ENCODE measurements at regions not wholly inside any gene's neighbourhood (a gene's known extent, or its start where the extent isn't known, plus 50 kb on each side); places are given as distances from the start of the nearest gene placed in this dataset.
"Not testable (repeated sequence)": the region's sequence is repeated elsewhere in the genome, so short reads cannot be mapped to it uniquely, and the experiment has no call there.

DNA sequence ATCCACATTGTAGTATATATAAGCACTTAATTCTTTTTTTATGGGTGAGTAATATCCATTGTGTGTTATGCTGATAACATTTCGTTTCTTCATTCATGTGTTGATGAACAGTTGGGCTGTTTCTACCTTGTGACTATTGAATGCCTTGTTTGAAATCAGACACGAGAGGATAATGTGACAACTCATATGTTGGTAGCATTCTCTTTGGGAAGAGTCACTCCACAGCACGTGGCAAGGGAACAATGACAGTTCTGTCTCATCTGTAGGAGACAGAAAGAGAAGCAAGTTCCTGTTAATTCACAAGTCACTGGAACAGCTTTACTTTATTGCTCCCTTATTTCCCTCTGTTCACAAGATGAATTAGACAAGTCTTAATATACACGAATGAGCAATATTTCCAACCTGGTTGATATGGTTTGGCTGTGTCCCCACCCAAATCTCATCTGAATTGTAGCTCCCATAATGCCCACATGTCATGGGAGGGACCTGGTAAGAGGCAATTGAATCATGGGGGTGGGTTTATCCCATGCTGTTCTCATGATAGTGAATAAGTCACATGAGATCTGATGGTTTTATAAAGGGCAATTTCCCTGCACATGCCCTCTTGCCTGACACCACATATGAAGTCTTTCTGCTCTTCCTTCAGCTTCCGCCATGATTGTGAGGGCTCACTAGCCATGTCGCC is 125.3 kb downstream of the SEC23IP start:
- no peaks in the 10 kb centered on the region for H3K4me1 ChIP-seq (ENCODE audit: control insufficient read depth, insufficient read depth, low read length)
- peaks cover 5% of the 10 kb centered on the region for H3K27me3 ChIP-seq (ENCODE audit: control insufficient read depth, insufficient read depth, low read length)
- H3K4me2 ChIP-seq (ENCODE audit: low read length): no peak overlapping the region
- H3K9ac ChIP-seq (ENCODE audit: low read depth, low read length): no peak overlapping the region
- no peaks in the 10 kb centered on the region for H3K9me3 ChIP-seq (replicated peaks; ENCODE audit: low read length)
- no peak overlapping the region for H3K4me3 ChIP-seq (ENCODE audit: low read length)
- H3K36me3 ChIP-seq (ENCODE audit: insufficient read depth, low read length): no peaks in the 10 kb centered on the region

DNA sequence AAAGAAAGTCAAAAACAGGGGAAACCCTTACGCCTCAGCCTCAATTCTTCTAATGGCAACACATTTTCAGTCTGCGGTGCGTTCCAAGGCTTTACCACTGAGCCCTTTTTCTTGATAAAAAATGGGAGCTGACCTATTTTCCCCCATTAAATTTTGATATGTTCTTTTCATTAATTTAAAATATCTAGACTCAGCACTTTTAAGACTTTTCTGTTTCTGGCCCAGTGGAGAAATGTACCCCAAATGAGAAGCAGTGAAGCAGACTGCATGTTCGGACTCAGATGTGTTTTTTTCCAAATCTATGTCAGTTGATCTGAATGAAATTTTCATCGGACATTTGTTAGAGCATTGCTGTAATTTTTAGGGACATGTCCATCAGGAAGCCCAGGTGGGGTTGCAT is 126.2 kb downstream of the SEC23IP start:
- no peaks in the 10 kb centered on the region for H3K36me3 ChIP-seq (ENCODE audit: insufficient read depth, low read length)
- H3K4me3 ChIP-seq (ENCODE audit: low read length): no peak overlapping the region
- H3K27me3 ChIP-seq (ENCODE audit: control insufficient read depth, insufficient read depth, low read length): peaks cover 3% of the 10 kb centered on the region
- H3K9me3 ChIP-seq (replicated peaks; ENCODE audit: low read length): no peaks in the 10 kb centered on the region
- H3K4me1 ChIP-seq (ENCODE audit: control insufficient read depth, insufficient read depth, low read length): no peaks in the 10 kb centered on the region
- H3K4me2 ChIP-seq (ENCODE audit: low read length): no peak overlapping the region
- no peak overlapping the region for H3K9ac ChIP-seq (ENCODE audit: low read depth, low read length)

DNA sequence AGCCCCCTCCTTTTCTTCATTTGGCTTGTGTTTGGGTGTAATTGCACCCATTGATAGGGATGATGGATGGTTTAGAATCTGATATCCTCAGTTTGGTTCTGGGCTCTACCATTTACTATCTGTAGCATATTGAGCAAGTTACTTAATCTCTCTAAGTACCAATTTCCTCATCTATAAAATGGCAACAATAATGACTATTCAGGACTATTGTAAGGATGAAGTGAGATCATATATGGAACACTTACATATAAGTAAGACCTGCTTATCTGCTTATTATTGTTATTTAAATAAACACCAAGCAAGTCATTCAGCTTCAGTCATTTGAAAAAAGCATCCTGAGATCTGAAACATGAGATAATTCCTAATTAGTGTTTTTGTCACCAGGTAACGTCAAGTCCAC is 127.0 kb downstream of the SEC23IP start:
- Histone ChIP-seq H3K27me3 (ENCODE audit: control insufficient read depth, insufficient read depth, low read length) (peaks cover 2% of the 10 kb centered on the region), H3K36me3 (ENCODE audit: insufficient read depth, low read length) (no peaks in the 10 kb centered on the region), H3K4me2 (ENCODE audit: low read length) (no peak overlapping the region), H3K4me1 (ENCODE audit: control insufficient read depth, insufficient read depth, low read length) (no peaks in the 10 kb centered on the region), H3K4me3 (ENCODE audit: low read length) (no peak overlapping the region), H3K9me3 (replicated peaks; ENCODE audit: low read length) (no peaks in the 10 kb centered on the region), H3K9ac (ENCODE audit: low read depth, low read length) (no peak overlapping the region)

DNA sequence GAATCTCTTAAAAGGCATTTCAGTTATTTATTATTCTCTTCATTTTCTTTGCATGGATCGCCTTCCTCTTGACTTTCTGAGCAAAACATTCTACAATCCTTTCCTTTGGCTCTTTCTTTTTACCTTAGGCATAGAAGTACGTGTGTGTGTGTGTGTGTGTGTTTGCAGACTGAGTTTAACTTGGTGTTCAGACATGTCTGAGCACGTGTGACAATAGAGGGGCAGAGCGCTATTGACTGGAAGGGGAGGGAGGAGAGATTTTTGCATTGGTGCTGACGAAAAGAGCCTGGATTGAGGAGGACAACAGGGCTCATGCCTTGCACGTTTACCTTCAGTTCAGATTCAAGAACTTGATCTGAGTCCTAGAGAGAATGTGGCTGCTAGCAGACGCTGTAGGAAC is 129.8 kb downstream of the SEC23IP start:
- Histone ChIP-seq H3K36me3 (ENCODE audit: insufficient read depth, low read length) (no peaks in the 10 kb centered on the region), H3K27me3 (ENCODE audit: control insufficient read depth, insufficient read depth, low read length) (no peaks in the 10 kb centered on the region), H3K4me3 (ENCODE audit: low read length) (no peak overlapping the region), H3K9me3 (replicated peaks; ENCODE audit: low read length) (no peaks in the 10 kb centered on the region), H3K4me1 (ENCODE audit: control insufficient read depth, insufficient read depth, low read length) (no peaks in the 10 kb centered on the region), H3K4me2 (ENCODE audit: low read length) (no peak overlapping the region), H3K9ac (ENCODE audit: low read depth, low read length) (no peak overlapping the region)

DNA sequence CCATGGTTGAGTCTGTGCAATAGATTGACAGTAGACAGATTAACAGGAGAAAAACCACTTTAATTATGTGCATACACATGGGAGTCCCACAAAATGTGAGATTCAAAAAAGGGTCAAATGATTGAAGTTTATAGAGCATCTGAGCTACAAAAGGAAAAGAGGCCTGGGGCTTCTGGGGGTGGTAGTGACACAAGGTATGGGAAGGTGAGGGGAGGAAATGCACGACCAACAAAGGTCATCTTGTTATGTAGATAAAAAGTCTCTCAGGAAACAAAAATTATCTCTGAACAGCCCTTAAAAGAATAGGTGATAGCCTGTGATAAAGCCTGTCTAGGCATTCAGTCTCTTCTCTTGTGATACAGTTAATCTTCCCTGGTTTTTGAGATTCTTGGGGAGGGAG is 141.7 kb downstream of the SEC23IP start:
- no peaks in the 10 kb centered on the region for H3K4me1 ChIP-seq (ENCODE audit: control insufficient read depth, insufficient read depth, low read length)
- no peak overlapping the region for H3K9ac ChIP-seq (ENCODE audit: low read depth, low read length)
- H3K4me3 ChIP-seq (ENCODE audit: low read length): no peak overlapping the region
- H3K4me2 ChIP-seq (ENCODE audit: low read length): no peak overlapping the region
- H3K27me3 ChIP-seq (ENCODE audit: control insufficient read depth, insufficient read depth, low read length): no peaks in the 10 kb centered on the region
- H3K36me3 ChIP-seq (ENCODE audit: insufficient read depth, low read length): no peaks in the 10 kb centered on the region
- H3K9me3 ChIP-seq (replicated peaks; ENCODE audit: low read length): no peaks in the 10 kb centered on the region

DNA sequence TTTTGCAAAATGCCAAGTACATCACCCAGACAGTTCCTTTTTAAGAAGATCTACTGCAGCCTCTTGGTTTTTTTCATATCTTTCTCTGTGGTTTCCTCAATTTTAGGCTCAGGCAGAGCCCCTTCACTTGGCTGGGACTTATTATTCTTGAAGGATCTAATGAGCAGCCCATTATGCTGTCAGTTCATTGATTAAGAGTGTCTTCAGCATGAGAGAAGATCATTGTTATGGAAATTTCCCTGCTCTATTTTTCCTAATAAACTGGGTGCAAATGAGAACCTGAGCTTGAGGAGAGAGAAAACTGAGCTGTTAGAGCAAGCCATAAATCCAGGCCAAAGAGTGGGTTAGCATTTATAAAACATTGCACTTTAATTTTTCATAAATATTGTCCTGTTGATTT is 146.5 kb downstream of the SEC23IP start:
- no peak overlapping the region for H3K9ac ChIP-seq (ENCODE audit: low read depth, low read length)
- H3K36me3 ChIP-seq (ENCODE audit: insufficient read depth, low read length): no peaks in the 10 kb centered on the region
- no peaks in the 10 kb centered on the region for H3K4me1 ChIP-seq (ENCODE audit: control insufficient read depth, insufficient read depth, low read length)
- H3K4me2 ChIP-seq (ENCODE audit: low read length): no peak overlapping the region
- H3K4me3 ChIP-seq (ENCODE audit: low read length): no peak overlapping the region
- no peaks in the 10 kb centered on the region for H3K9me3 ChIP-seq (replicated peaks; ENCODE audit: low read length)
- no peaks in the 10 kb centered on the region for H3K27me3 ChIP-seq (ENCODE audit: control insufficient read depth, insufficient read depth, low read length)

DNA sequence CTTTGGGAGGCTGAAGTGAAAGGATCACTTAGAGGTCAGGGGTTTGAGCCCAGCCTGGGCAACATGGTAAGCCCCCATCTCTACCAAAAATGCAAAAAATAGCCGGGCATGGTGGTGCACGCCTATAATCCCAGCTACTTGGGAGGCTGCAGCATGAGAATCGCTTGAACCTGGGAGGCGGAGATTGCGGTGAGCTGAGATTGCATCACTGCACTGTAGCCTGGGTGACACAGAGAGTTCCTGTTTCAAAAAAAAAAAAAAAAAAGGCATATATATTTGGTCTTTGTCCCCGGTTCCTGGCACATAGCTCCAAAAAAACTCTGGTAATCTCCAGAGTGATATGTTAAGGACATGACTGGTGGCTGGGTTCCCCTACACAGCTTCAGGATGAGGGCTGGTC is 147.3 kb downstream of the SEC23IP start:
- no peaks in the 10 kb centered on the region for H3K36me3 ChIP-seq (ENCODE audit: insufficient read depth, low read length)
- H3K4me2 ChIP-seq (ENCODE audit: low read length): no peak overlapping the region
- H3K4me3 ChIP-seq (ENCODE audit: low read length): no peak overlapping the region
- H3K4me1 ChIP-seq (ENCODE audit: control insufficient read depth, insufficient read depth, low read length): no peaks in the 10 kb centered on the region
- no peaks in the 10 kb centered on the region for H3K9me3 ChIP-seq (replicated peaks; ENCODE audit: low read length)
- no peaks in the 10 kb centered on the region for H3K27me3 ChIP-seq (ENCODE audit: control insufficient read depth, insufficient read depth, low read length)
- H3K9ac ChIP-seq (ENCODE audit: low read depth, low read length): no peak overlapping the region

DNA sequence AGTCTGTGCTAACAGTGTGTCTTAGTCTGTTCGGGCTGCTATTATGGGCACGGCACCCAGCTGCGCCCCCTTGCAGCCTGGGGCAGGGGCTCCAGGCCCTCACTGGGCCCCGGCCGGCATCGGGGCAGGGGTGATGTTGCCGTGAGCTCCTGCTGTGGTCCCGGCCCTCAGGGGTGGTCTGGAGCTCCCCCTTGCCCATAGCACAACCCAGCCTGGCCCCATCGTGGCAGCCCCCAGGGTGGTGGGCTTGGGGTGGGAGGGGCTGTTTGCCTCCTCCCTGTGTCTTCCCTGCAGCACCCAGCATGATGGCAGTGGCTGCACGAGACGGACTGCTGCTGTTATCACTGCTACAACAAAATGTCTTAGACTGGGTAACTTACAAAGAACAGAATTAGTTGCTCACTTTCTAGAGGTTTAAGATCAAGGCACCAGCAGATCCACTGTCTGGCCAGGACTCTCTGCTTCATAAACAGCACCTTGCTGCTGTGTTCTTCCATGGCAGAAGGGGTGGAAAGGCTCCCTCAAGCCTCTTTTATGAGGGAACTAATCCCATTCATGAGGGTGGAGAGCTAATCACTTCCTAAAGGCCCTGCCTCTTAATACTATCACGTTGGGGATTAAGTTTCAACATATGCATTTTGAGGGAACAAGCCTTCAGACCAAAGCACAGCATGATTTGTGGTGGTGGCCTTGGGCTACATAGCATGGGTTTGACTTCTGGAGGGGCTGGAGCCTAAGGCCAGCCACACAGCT is 149.5 kb downstream of the SEC23IP start:
- Histone ChIP-seq H3K4me3 (ENCODE audit: low read length) (no peak overlapping the region), H3K36me3 (ENCODE audit: insufficient read depth, low read length) (no peaks in the 10 kb centered on the region), H3K9ac (ENCODE audit: low read depth, low read length) (no peak overlapping the region), H3K9me3 (replicated peaks; ENCODE audit: low read length) (no peaks in the 10 kb centered on the region), H3K27me3 (ENCODE audit: control insufficient read depth, insufficient read depth, low read length) (no peaks in the 10 kb centered on the region), H3K4me2 (ENCODE audit: low read length) (no peak overlapping the region), H3K4me1 (ENCODE audit: control insufficient read depth, insufficient read depth, low read length) (no peaks in the 10 kb centered on the region)

DNA sequence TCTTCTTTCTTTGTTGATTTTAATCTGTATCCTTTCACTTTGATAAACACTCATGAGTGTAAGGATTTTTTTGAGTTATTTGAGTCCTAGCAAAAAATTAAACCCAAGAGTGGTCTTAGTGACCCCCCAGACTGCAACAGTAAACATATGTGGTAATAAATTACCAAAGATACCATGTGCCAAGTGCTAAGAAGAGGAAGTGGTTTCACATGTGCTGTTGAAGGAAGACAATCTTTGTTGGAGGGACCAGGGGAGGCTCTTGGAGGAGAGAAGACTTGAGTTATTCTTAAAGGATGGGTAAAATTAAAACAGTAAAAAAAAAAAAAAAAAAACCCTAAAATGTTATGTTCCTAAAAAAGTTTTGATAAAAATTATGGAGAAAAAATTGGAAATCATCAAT is 150.2 kb downstream of the SEC23IP start:
- Histone ChIP-seq H3K9me3 (replicated peaks; ENCODE audit: low read length) (no peaks in the 10 kb centered on the region), H3K9ac (ENCODE audit: low read depth, low read length) (no peak overlapping the region), H3K36me3 (ENCODE audit: insufficient read depth, low read length) (no peaks in the 10 kb centered on the region), H3K27me3 (ENCODE audit: control insufficient read depth, insufficient read depth, low read length) (no peaks in the 10 kb centered on the region), H3K4me2 (ENCODE audit: low read length) (no peak overlapping the region), H3K4me3 (ENCODE audit: low read length) (no peak overlapping the region), H3K4me1 (ENCODE audit: control insufficient read depth, insufficient read depth, low read length) (no peaks in the 10 kb centered on the region)

DNA sequence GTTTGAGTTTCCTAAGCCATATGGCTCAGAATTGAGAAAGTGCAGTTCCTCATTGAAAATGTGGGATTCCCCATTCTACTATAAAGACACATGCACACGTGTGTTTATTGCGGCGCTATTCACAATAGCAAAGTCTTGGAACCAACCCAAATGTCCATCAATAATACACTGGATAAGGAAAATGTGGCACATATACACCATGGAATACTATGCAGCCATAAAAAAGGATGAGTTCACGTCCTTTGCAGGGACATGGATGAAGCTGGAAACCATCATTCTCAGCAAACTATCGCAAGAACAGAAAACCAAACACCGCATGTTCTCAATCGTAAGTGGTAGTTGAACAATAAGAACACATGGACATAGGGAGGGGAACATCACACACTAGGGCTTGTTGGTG is 154.8 kb downstream of the SEC23IP start:
- H3K4me3 ChIP-seq (ENCODE audit: low read length): not testable (repeated sequence)

DNA sequence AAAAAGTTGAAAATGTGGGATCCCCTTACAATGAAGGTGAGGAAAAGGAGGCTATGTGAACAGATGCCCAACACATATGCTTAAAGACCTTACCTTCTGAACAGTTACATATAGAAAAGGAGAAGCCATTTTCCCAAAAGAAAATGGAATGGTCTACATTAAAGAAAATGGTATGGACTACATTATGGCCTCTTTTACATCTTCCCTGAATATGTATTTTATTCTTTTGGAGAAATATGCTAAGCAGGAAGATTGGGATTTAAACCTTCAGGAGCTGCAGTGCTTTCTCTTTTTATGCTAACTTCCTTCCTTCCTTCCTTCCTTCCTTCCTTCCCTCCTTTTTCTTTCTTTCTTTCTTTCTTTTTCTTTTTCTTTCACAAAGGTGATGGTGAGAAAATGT is 155.4 kb downstream of the SEC23IP start:
- no peak overlapping the region for H3K4me3 ChIP-seq (ENCODE audit: low read length)
- H3K9ac ChIP-seq (ENCODE audit: low read depth, low read length): no peak overlapping the region
- no peak overlapping the region for H3K4me2 ChIP-seq (ENCODE audit: low read length)
- H3K9me3 ChIP-seq (replicated peaks; ENCODE audit: low read length): no peaks in the 10 kb centered on the region
- H3K27me3 ChIP-seq (ENCODE audit: control insufficient read depth, insufficient read depth, low read length): no peaks in the 10 kb centered on the region
- H3K36me3 ChIP-seq (ENCODE audit: insufficient read depth, low read length): no peaks in the 10 kb centered on the region
- H3K4me1 ChIP-seq (ENCODE audit: control insufficient read depth, insufficient read depth, low read length): no peaks in the 10 kb centered on the region

More for the DNA sequence above, 154.8 kb downstream of the SEC23IP start:
- not testable (repeated sequence) for H3K4me2 ChIP-seq (ENCODE audit: low read length); H3K4me1 ChIP-seq (ENCODE audit: control insufficient read depth, insufficient read depth, low read length); H3K27me3 ChIP-seq (ENCODE audit: control insufficient read depth, insufficient read depth, low read length); H3K36me3 ChIP-seq (ENCODE audit: insufficient read depth, low read length); H3K9ac ChIP-seq (ENCODE audit: low read depth, low read length); H3K9me3 ChIP-seq (replicated peaks; ENCODE audit: low read length)

DNA sequence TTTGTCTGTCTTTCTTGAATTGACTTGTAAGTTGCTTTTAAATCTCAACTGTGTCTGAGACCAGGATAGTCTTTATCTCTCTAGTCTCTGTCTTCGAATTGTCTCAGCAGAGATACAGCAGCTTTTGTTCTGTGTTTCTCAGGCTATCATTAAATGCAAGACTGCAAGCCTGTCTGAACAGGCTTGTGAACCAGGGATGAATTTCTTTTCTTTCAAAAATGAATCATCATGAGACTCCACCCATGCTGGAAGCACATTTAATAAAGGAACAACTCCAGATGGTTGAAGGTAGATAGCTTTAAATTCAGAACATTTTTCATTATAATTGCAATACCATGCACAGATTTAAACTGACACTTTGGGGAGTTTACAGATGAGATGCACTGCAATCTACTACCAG is 155.9 kb downstream of the SEC23IP start:
- no peaks in the 10 kb centered on the region for H3K36me3 ChIP-seq (ENCODE audit: insufficient read depth, low read length)
- H3K9ac ChIP-seq (ENCODE audit: low read depth, low read length): no peak overlapping the region
- no peaks in the 10 kb centered on the region for H3K4me1 ChIP-seq (ENCODE audit: control insufficient read depth, insufficient read depth, low read length)
- no peak overlapping the region for H3K4me3 ChIP-seq (ENCODE audit: low read length)
- H3K27me3 ChIP-seq (ENCODE audit: control insufficient read depth, insufficient read depth, low read length): no peaks in the 10 kb centered on the region
- no peaks in the 10 kb centered on the region for H3K9me3 ChIP-seq (replicated peaks; ENCODE audit: low read length)
- H3K4me2 ChIP-seq (ENCODE audit: low read length): no peak overlapping the region

Measured in skeletal muscle satellite cell (primary cell).